ENCODE measurements at regions not wholly inside any gene's neighbourhood (a gene's known extent, or its start where the extent isn't known, plus 50 kb on each side); places are given as distances from the start of the nearest gene placed in this dataset.

DNA sequence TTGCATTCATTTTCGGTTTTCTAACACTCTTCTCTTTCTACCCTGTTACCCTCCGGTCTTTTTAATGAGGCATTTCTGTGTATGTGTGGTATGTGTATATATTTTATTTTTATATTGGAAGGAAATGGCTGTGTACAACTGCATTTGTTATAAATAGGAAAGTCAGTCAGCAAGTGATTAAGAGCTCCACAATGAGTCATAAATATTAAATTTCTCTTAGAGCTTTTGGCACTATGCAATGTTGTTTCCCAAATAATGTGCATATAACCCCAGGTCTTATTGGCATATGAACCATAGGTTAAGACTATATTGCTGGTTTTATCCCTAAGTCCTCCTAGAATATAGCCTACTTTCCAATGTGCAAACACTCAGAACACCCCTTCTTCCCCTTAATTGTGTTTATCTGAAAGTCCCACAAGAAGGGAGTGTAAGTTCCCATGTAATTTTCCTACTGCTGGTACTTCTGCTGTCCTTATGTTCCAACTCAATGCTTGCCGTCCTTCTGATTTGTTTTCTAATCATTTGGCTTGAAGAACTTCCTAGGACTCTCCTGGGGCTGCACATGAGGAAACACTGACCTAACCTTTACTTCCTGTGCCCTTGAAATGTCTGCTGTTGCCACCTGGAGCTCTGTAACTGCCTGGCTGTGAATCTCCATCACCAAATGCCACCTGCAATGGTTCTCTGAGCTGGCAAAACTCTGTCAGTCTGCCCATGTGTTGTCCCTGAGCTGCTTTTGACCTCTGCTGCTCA lies 65.5 kb upstream of the PCSK5 start:
- Histone ChIP-seq H4K5ac (ENCODE audit: insufficient read length, low read depth, low read length) (no peak overlapping the region), H3K4me1 (ENCODE audit: insufficient read depth, low read length) (no peaks in the 10 kb centered on the region), H3K27me3 (ENCODE audit: insufficient read depth, low read length) (no peaks in the 10 kb centered on the region), H3K23ac (ENCODE audit: insufficient read length, low read depth, low read length) (no peak overlapping the region), H3K18ac (ENCODE audit: insufficient read length, low read depth, low read length) (no peak overlapping the region), H2BK12ac (ENCODE audit: insufficient read length, low read depth, low read length) (no peak overlapping the region), H3K79me2 (ENCODE audit: insufficient read depth, low read length) (no peaks in the 10 kb centered on the region), H3K9me3 (ENCODE audit: control insufficient read depth, low read depth, low read length) (no peaks in the 10 kb centered on the region), H3K79me1 (ENCODE audit: insufficient read depth, low read depth, low read length, poor library complexity, severe bottlenecking) (no peaks in the 10 kb centered on the region), H3K14ac (ENCODE audit: insufficient read depth, low read length) (no peak overlapping the region), H2BK5ac (ENCODE audit: insufficient read length, low read length) (no peak overlapping the region), H4K20me1 (ENCODE audit: control insufficient read depth, insufficient read depth, insufficient read length) (no peaks in the 10 kb centered on the region), H3K4me2 (ENCODE audit: insufficient read depth, insufficient read length, low read length) (no peak overlapping the region), H2AFZ (ENCODE audit: low read length) (no peak overlapping the region), H2AK5ac (ENCODE audit: insufficient read length, low read length) (no peak overlapping the region), H3T11ph (ENCODE audit: low read length) (no peak overlapping the region), H3K4ac (ENCODE audit: low read depth, low read length) (no peak overlapping the region), H2BK20ac (ENCODE audit: low read depth, low read length, poor library complexity, severe bottlenecking) (no peak overlapping the region), H2BK15ac (ENCODE audit: low read depth, low read length) (no peak overlapping the region), H3K56ac (ENCODE audit: insufficient read length, low read depth, low read length) (no peak overlapping the region), H3K27ac (ENCODE audit: insufficient read length, low read depth, low read length) (no peak overlapping the region), H2BK120ac (ENCODE audit: low read depth, low read length, poor library complexity, severe bottlenecking) (no peak overlapping the region), H4K8ac (replicated peaks; ENCODE audit: insufficient read length, low read depth, low read length) (no peak overlapping the region), H3K9ac (ENCODE audit: extremely low read depth, insufficient read length, low read length) (no peak overlapping the region), H4K91ac (ENCODE audit: insufficient read length, low read depth, low read length) (no peak overlapping the region), H3K23me2 (ENCODE audit: insufficient read length, low read depth, low read length, poor library complexity, severe bottlenecking) (no peaks in the 10 kb centered on the region)
- H3K36me3 Mint-ChIP-seq (ENCODE audit: insufficient read depth in 1 of 3, low read depth in 3 of 3), result peaks cover 0 to 5% (median 2%) of the 10 kb centered on the region in 3 experiments; a peak in 2 of 7 replicates
- DNase-seq, result no peak
- TF ChIP-seq CTCF (conservative IDR thresholded peaks at IDR 0.05), result no peak
- no peak overlapping the region for H3K4me3 Mint-ChIP-seq
- H3K27me3 Mint-ChIP-seq (ENCODE audit: low read depth), result no peaks in the 10 kb centered on the region
- H3K9me3 Mint-ChIP-seq, result peaks cover 6 to 13% of the 10 kb centered on the region in 2 experiments; a peak in 4 of 5 replicates
- H3K4me1 Mint-ChIP-seq, result no peaks in the 10 kb centered on the region
- no peak overlapping the region for H3K27ac Mint-ChIP-seq
- no CpG with 5 or more reads among the region's 3 CpGs for WGBS (ENCODE audit: extremely low coverage, insufficient read length, low lambda C conversion rate)

Measured in H9 (cell line).